Spleen (tissue), 11 donors: ENCODE measurements at regions not wholly inside any gene's neighbourhood (a gene's known extent, or its start where the extent isn't known, plus 50 kb on each side); places are given as distances from the start of the nearest gene placed in this dataset.
"Not testable (repeated sequence)": the region's sequence is repeated elsewhere in the genome, so short reads cannot be mapped to it uniquely, and the experiment has no call there.

Experiments used
- DNase-seq: peaks from one replicate; pipeline ENCODE4 v3.0.0-alpha.2; 2020
- H3K27ac ChIP-seq, 8 donors: fragments of 200-600 bp; sonication (generic) in 7 of 8; 1 replicate in 4 of 8; 2 replicates in 4 of 8; pipeline versions ENCODE4 v1.5.0 to v1.8.0; 2016 to 2021; ENCODE audit warnings: inconsistent platforms in 4 of 8, mild to moderate bottlenecking in 4 of 8, moderate library complexity in 1 of 8
- H3K27me3 ChIP-seq, 7 donors: fragments of 200-600 bp; sonication (generic) in 6 of 7; replicated peaks in 1 of 7; 1 replicate in 4 of 7; 2 replicates in 3 of 7; pipeline versions ENCODE4 v1.5.0 to v1.8.0; 2016 to 2021; ENCODE audit warnings: inconsistent platforms in 3 of 7, mild to moderate bottlenecking in 1 of 7
- H3K36me3 ChIP-seq, 6 donors: fragments of 200-600 bp; sonication (generic) in 5 of 6; 1 replicate in 4 of 6; 2 replicates in 2 of 6; pipeline versions ENCODE4 v1.5.0 to v1.8.0; 2016 to 2021; ENCODE audit warnings: inconsistent platforms in 2 of 6
- H3K4me1 ChIP-seq, 6 donors: fragments of 200-600 bp; sonication (generic) in 5 of 6; 1 replicate in 3 of 6; 2 replicates in 3 of 6; pipeline versions ENCODE4 v1.5.0 to v1.8.0; 2016 to 2021; ENCODE audit warnings: inconsistent platforms in 3 of 6
- H3K4me3 ChIP-seq, 8 donors: fragments of 200-600 bp; sonication (generic) in 7 of 8; 1 replicate in 4 of 8; 2 replicates in 4 of 8; pipeline versions ENCODE4 v1.5.0 to v1.8.0; 2016 to 2021; ENCODE audit warnings: inconsistent platforms in 4 of 8, mild to moderate bottlenecking in 4 of 8, moderate library complexity in 2 of 8
- H3K9me3 ChIP-seq, 8 donors: fragments of 200-600 bp; sonication (generic) in 7 of 8; 1 replicate in 4 of 8; 2 replicates in 4 of 8; pipeline versions ENCODE4 v1.5.0 to v1.8.0; 2016 to 2021; ENCODE audit warnings: inconsistent platforms in 4 of 8
- CTCF ChIP-seq, 11 experiments: fragments of 200-600 bp in 7 of 11; fragments of 450-650 bp in 4 of 11; sonication (generic) in 4 of 11; IDR thresholded peaks in 8 of 11; conservative IDR thresholded peaks in 3 of 11; 1 replicate in 7 of 11; 2 replicates in 4 of 11; pipeline versions ENCODE4 v1.4.0 to v1.8.0; 2016 to 2021; ENCODE audit warnings: antibody characterized with exemption in 11 of 11, inconsistent platforms in 4 of 11, mild to moderate bottlenecking in 1 of 11
- POLR2A ChIP-seq, 3 donors: fragments of 450-650 bp; IDR thresholded peaks; one replicate each; pipeline ENCODE4 v1.5.1; 2017; ENCODE audit warnings: antibody characterized with exemption in 3 of 3, mild to moderate bottlenecking in 1 of 3
- POLR2AphosphoS5 ChIP-seq, 3 donors: sonication (generic); formaldehyde crosslinking; IDR thresholded peaks; one replicate each; pipeline ENCODE4 v1.5.1; 2017; ENCODE audit warnings: antibody characterized with exemption in 3 of 3
- WGBS, 5 donors: extraction: QIAGEN DNeasy Blood & Tissue Kit in 3 of 5; methylation state at CpG; one replicate each; pipeline versions ENCODE4 v1.1.5 to v1.1.7; 2013 to 2018; 5-methylcytosine and 5-hydroxymethylcytosine counted together
- intact Hi-C: fragments of 100-400 bp; cut with DNase I; formaldehyde crosslinking; loops from one replicate; pipeline ENCODE4 v1.15.0; 2023; ENCODE audit warnings: low total_unique reads
- donor health status: healthy with polysubstance abuse.
- donor health status: DM: no; HTN: no; CAD: no; lungs with moderate emphysema.
- donor health status: DM: no; HTN: no; CAD: no.
- donor health status: Bipolar disorder and iron deficiency.
- donor health status: healthy.
- donor health status: DM: no; HTN: no; CAD: no.
- donor health status: DM: yes; HTN: yes; CAD: no.

GRCh38 chr19:30942636-30943035 is 406.6 kb downstream of the TSHZ3 start:
- TF ChIP-seq POLR2A (IDR thresholded peaks at IDR 0.05) (no peak), CTCF (IDR thresholded peaks at IDR 0.05 in 8 of 11, conservative IDR thresholded peaks at IDR 0.05 in 3 of 11) (no peak), POLR2AphosphoS5 (IDR thresholded peaks at IDR 0.05) (no peak)
- H3K27ac ChIP-seq, result no peak overlapping the region
- WGBS, 5 donors, result 27 to 38% (median 30%) methylated on average over 3 of the region's 3 CpGs
- peaks cover 0 to 8% (median 0%) of the 10 kb centered on the region in 8 donors for H3K9me3 ChIP-seq
- no peaks in the 10 kb centered on the region for H3K4me1 ChIP-seq
- H3K27me3 ChIP-seq, result peaks cover 0 to 21% (median 0%) of the 10 kb centered on the region in 7 donors
- no peak for DNase-seq
- H3K4me3 ChIP-seq, result no peak overlapping the region
- no peaks in the 10 kb centered on the region for H3K36me3 ChIP-seq
- intact Hi-C loops, result no loop called here

GRCh38 chr19:30941591-30941990 is 407.6 kb downstream of the TSHZ3 start:
- intact Hi-C loops, result no loop called here
- WGBS, 5 donors, result 48 to 83% (median 74%) methylated on average over 3 of the region's 3 CpGs
- TF ChIP-seq POLR2AphosphoS5 (IDR thresholded peaks at IDR 0.05), result no peak
- TF ChIP-seq CTCF (IDR thresholded peaks at IDR 0.05 in 8 of 11, conservative IDR thresholded peaks at IDR 0.05 in 3 of 11), result no peak
- no peak for TF ChIP-seq POLR2A (IDR thresholded peaks at IDR 0.05)
- Histone ChIP-seq H3K4me3 (no peak overlapping the region), H3K9me3 (peaks cover 0 to 8% (median 0%) of the 10 kb centered on the region in 8 donors), H3K4me1 (no peaks in the 10 kb centered on the region), H3K36me3 (no peaks in the 10 kb centered on the region), H3K27ac (no peak overlapping the region), H3K27me3 (peaks cover 0 to 21% (median 0%) of the 10 kb centered on the region in 7 donors)
- no peak for DNase-seq

GRCh38 chr19:30936276-30936675 is 413.0 kb downstream of the TSHZ3 start:
- Histone ChIP-seq H3K4me3 (no peak overlapping the region), H3K27me3 (peaks cover 0 to 2% (median 0%) of the 10 kb centered on the region in 7 donors), H3K36me3 (no peaks in the 10 kb centered on the region), H3K27ac (no peak overlapping the region), H3K4me1 (peaks cover 0 to 5% (median 0%) of the 10 kb centered on the region in 6 donors), H3K9me3 (peaks cover 0 to 5% (median 0%) of the 10 kb centered on the region in 8 donors)
- intact Hi-C loops, result no loop called here
- TF ChIP-seq POLR2AphosphoS5 (IDR thresholded peaks at IDR 0.05) (no peak), CTCF (IDR thresholded peaks at IDR 0.05 in 8 of 11, conservative IDR thresholded peaks at IDR 0.05 in 3 of 11) (no peak), POLR2A (IDR thresholded peaks at IDR 0.05) (no peak)
- 78 to 96% (median 83%) methylated on average over 5 of the region's 5 CpGs for WGBS, 5 donors
- no peak for DNase-seq

GRCh38 chr19:30935146-30935545 is 414.1 kb downstream of the TSHZ3 start:
- Histone ChIP-seq H3K4me1 (peaks cover 0 to 5% (median 0%) of the 10 kb centered on the region in 6 donors), H3K27me3 (no peaks in the 10 kb centered on the region), H3K4me3 (no peak overlapping the region), H3K27ac (no peak overlapping the region), H3K9me3 (peaks cover 0 to 2% (median 0%) of the 10 kb centered on the region in 8 donors), H3K36me3 (no peaks in the 10 kb centered on the region)
- no peak for TF ChIP-seq CTCF (IDR thresholded peaks at IDR 0.05 in 8 of 11, conservative IDR thresholded peaks at IDR 0.05 in 3 of 11)
- TF ChIP-seq POLR2A (IDR thresholded peaks at IDR 0.05), result no peak
- TF ChIP-seq POLR2AphosphoS5 (IDR thresholded peaks at IDR 0.05), result no peak
- WGBS, 5 donors, result 39 to 55% (median 46%) methylated on average over 4 of the region's 4 CpGs
- intact Hi-C loops, result no loop called here
- DNase-seq, result no peak

GRCh38 chr19:30933454-30933853 is 415.8 kb downstream of the TSHZ3 start:
- H3K4me3 ChIP-seq, H3K4me1 ChIP-seq, H3K36me3 ChIP-seq, H3K27me3 ChIP-seq, H3K27ac ChIP-seq, DNase-seq, intact Hi-C loops: not testable (repeated sequence)
- peaks cover 0 to 13% (median 3%) of the 10 kb centered on the region in 8 donors for H3K9me3 ChIP-seq
- 86 to 95% (median 89%) methylated on average over 3 of the region's 3 CpGs for WGBS, 5 donors
